ENCODE measurements at regions not wholly inside any gene's neighbourhood (a gene's known extent, or its start where the extent isn't known, plus 50 kb on each side); places are given as distances from the start of the nearest gene placed in this dataset.

- no peak for FAIRE-seq
- no peak overlapping the region for H3K4me3 ChIP-seq (ENCODE audit: insufficient read depth, low read depth, low read length)
- no peak for DNase-seq (ENCODE audit: low read depth)
- Mint-ChIP-seq H3K36me3 (ENCODE audit: low read depth, unreplicated experiment) (no peaks in the 10 kb centered on the region), H3K4me1 (ENCODE audit: low read depth, unreplicated experiment) (no peaks in the 10 kb centered on the region), H3K4me3 (ENCODE audit: unreplicated experiment) (no peak overlapping the region), H3K27ac (ENCODE audit: unreplicated experiment) (no peak overlapping the region), H3K27me3 (ENCODE audit: low read depth, unreplicated experiment) (no peaks in the 10 kb centered on the region), H3K9me3 (ENCODE audit: unreplicated experiment) (no peaks in the 10 kb centered on the region)
- no peaks in the 10 kb centered on the region for H3K4me1 ChIP-seq (ENCODE audit: insufficient read depth, low read length)
- no peaks in the 10 kb centered on the region for H4K20me1 ChIP-seq (ENCODE audit: insufficient read depth, low read length)
- no peaks in the 10 kb centered on the region for H3K36me3 ChIP-seq (ENCODE audit: insufficient read depth, low read length)
- H3K27ac ChIP-seq (ENCODE audit: low read depth, low read length), result no peak overlapping the region
- no peak overlapping the region for H2AFZ ChIP-seq (ENCODE audit: low read depth, low read length)
- no peaks in the 10 kb centered on the region for H3K79me2 ChIP-seq (ENCODE audit: insufficient read depth, low read length)
- no peak overlapping the region for H3K9ac ChIP-seq (ENCODE audit: low read length)
- H3K9me3 ChIP-seq (ENCODE audit: insufficient read depth, low read depth, low read length), result no peaks in the 10 kb centered on the region
- H3K4me2 ChIP-seq (ENCODE audit: low read length), result no peak overlapping the region
- no peak for TF ChIP-seq CTCF (IDR thresholded peaks at IDR 0.05; ENCODE audit: insufficient read depth, low read depth, low read length)
- TF ChIP-seq EZH2 (IDR thresholded peaks at IDR 0.05; ENCODE audit: insufficient read depth, low read length), result no peak
- H3K27me3 ChIP-seq (ENCODE audit: insufficient read depth, low read length), result no peaks in the 10 kb centered on the region
These were observed 530.5 kb upstream of the LRRC4C start for GRCh38 chr11:41989823-41990380.

- H3K4me3 ChIP-seq (ENCODE audit: insufficient read depth, low read depth, low read length), result no peak overlapping the region
These were observed 537.1 kb upstream of the LRRC4C start for GRCh38 chr11:41996533-41996932.

More at GRCh38 chr11:41996533-41996932, 537.1 kb upstream of the LRRC4C start:
- Mint-ChIP-seq H3K4me1 (ENCODE audit: low read depth, unreplicated experiment) (no peaks in the 10 kb centered on the region), H3K9me3 (ENCODE audit: unreplicated experiment) (peaks cover 3% of the 10 kb centered on the region), H3K27ac (ENCODE audit: unreplicated experiment) (no peak overlapping the region), H3K36me3 (ENCODE audit: low read depth, unreplicated experiment) (no peaks in the 10 kb centered on the region), H3K4me3 (ENCODE audit: unreplicated experiment) (no peak overlapping the region), H3K27me3 (ENCODE audit: low read depth, unreplicated experiment) (no peaks in the 10 kb centered on the region)
- Histone ChIP-seq H4K20me1 (ENCODE audit: insufficient read depth, low read length) (no peaks in the 10 kb centered on the region), H3K9me3 (ENCODE audit: insufficient read depth, low read depth, low read length) (no peaks in the 10 kb centered on the region), H2AFZ (ENCODE audit: low read depth, low read length) (no peak overlapping the region), H3K4me1 (ENCODE audit: insufficient read depth, low read length) (no peaks in the 10 kb centered on the region), H3K27ac (ENCODE audit: low read depth, low read length) (no peak overlapping the region), H3K4me2 (ENCODE audit: low read length) (no peak overlapping the region), H3K36me3 (ENCODE audit: insufficient read depth, low read length) (no peaks in the 10 kb centered on the region), H3K79me2 (ENCODE audit: insufficient read depth, low read length) (no peaks in the 10 kb centered on the region), H3K27me3 (ENCODE audit: insufficient read depth, low read length) (no peaks in the 10 kb centered on the region), H3K9ac (ENCODE audit: low read length) (no peak overlapping the region)
- DNase-seq (ENCODE audit: low read depth) (no peak), FAIRE-seq (no peak)
- TF ChIP-seq CTCF (IDR thresholded peaks at IDR 0.05; ENCODE audit: insufficient read depth, low read depth, low read length) (no peak), EZH2 (IDR thresholded peaks at IDR 0.05; ENCODE audit: insufficient read depth, low read length) (no peak)
